ENCODE measurements at regions not wholly inside any gene's neighbourhood (a gene's known extent, or its start where the extent isn't known, plus 50 kb on each side); places are given as distances from the start of the nearest gene placed in this dataset.

DNA sequence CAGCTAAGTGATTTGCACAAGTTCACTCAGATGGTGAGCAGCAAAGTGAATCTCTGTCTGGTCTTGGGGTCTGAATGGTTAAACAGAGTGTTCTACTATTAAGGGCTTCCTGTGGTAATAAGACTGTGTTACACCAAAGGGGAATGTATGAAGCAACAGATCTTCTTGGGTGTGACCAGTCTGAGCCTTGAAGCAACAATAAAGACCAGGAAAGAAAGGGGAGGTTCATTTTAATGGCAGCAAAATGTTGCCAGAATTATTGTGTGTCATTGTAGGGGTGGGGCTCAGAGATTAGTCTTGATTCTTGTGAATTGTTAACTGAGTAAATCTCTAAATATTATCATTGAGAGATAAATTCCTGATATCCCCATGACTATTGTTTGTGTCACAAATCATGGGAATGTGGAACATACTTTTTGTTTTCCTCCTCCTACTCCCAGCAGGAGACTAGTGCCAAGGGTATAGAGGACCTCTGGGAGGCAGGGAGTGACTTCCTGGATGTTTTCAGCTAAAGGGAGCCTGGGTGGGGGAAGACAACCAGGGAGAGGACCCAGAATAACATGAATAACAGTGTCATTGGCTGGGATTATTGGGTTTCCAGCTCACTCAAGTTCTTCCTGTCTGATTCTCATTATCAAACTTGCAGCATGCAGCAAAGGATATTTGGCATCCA, 141.4 kb upstream of the PAK3 start:
- TF ChIP-seq POLR2A (IDR thresholded peaks at IDR 0.05): no peak
- TF ChIP-seq, protein P1, sequence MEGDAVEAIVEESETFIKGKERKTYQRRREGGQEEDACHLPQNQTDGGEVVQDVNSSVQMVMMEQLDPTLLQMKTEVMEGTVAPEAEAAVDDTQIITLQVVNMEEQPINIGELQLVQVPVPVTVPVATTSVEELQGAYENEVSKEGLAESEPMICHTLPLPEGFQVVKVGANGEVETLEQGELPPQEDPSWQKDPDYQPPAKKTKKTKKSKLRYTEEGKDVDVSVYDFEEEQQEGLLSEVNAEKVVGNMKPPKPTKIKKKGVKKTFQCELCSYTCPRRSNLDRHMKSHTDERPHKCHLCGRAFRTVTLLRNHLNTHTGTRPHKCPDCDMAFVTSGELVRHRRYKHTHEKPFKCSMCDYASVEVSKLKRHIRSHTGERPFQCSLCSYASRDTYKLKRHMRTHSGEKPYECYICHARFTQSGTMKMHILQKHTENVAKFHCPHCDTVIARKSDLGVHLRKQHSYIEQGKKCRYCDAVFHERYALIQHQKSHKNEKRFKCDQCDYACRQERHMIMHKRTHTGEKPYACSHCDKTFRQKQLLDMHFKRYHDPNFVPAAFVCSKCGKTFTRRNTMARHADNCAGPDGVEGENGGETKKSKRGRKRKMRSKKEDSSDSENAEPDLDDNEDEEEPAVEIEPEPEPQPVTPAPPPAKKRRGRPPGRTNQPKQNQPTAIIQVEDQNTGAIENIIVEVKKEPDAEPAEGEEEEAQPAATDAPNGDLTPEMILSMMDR (IDR thresholded peaks at IDR 0.05): no peak
